LHCN-M2 (cell line): ENCODE measurements at regions not wholly inside any gene's neighbourhood (a gene's known extent, or its start where the extent isn't known, plus 50 kb on each side); places are given as distances from the start of the nearest gene placed in this dataset.

ENCODE experiments used
- DNase-seq: peaks from one replicate; pipeline ENCODE4 v3.0.0-alpha.2; 2012; ENCODE audit warnings: low read depth

DNA sequence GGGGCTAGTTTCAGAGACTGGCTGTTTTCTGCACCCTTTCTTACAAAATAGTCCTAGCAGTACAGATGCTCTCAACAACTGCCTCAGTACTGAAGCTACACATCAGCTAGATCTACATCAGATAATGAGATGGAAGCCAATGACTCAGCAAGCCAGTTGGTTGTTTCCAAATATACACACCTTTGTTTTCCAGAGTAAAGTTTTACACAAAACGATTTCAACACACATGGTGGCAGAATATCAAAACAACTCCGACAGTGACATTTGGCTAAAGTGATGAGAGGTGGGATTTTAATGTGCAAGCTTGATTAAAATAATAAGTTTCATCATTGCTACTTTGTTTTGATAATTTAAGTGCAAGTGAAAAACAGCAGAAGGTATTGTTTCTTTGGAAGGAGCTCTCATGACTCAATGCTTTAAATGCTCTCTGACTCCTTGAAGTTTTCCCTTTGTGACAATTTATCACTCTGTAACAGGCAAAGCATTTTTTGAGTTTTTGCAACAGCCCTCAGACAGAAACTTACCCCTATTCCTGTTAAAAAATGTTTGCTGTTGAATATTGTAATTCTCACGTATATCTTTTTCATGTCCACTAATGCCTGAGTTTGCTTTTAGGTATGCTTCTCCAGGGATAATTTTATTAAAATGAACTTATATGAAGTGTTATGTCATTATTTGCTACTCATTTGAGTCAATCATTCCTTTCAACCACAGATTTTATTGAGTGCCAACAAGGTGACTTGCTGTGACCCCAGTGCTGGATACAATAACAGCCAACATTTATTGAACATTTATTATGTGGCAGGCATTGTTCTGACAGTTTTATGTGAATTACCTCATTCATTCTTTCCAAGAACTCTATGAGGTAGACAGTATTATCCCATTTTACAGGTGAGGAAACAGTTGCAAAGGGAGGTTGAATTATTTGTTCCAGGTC, 882.0 kb downstream of the TFAP2A start:
- DNase-seq, result peak; percentile 23

DNA sequence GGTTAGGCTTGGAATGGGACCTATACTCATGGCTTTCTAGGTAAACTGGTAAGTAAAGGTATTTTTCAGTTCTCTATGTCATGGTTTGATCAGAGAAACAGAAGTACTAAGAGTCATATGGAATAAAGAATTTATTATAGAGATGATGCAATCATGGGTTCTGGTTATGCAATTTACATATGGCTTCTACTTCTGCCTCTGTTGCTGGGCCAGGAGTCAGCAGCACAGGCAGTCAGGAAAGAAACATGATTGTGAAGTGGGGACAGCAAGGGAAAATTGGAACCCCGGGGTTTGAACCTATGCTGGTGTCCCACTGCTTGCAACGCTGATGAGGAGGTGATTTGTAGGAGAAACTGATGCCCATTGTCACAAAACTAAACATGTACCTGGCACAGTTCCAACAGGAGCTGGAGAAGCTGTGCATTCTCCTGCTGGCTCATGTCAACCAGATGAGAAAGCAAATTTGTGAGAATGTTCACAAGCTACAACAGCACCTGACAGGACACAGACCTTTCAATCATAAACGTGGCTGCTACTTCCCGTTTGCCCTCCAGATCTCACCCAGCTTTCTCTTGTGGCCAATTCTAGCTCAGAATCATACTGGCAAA, 887.1 kb downstream of the TFAP2A start:
- DNase-seq, result no peak

DNA sequence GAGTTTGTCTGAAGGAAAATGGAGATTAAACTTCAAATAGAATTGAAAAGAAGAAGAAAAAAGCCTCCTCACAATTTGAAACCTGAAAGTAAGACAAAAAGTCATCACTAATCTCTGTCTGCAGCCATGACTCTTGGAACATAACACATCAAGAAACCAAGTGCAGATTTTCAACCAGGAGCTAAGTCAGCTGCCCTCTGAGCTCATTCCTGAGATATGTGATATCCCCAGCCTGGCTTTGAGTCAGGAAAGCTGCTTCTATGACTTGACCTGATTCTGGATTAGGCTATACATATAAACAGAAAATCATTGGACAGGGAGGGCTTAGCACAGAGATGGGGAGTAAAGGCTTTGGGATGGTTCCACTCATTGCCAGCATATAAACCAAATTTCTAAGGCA, 891.4 kb downstream of the TFAP2A start:
- peak; percentile 94 for DNase-seq

DNA sequence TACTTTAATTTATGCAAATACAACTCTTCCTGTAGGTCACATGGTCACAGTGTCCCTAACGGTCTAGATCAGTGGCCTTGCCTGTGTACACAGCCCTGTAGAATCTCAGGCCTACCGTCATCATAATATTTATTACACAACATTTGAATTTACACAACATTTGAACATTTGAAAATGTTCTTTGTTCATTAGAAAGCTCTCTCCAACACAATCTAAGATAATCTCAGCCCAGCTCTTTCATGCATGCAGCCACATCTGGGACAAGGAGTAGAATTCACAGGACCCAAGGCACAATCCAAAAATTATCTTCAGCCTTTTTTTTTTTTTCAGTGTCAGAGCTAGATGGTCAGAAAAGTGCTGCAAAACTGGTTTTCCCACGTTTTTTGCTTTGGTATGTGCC, 892.8 kb downstream of the TFAP2A start:
- no peak for DNase-seq

DNA sequence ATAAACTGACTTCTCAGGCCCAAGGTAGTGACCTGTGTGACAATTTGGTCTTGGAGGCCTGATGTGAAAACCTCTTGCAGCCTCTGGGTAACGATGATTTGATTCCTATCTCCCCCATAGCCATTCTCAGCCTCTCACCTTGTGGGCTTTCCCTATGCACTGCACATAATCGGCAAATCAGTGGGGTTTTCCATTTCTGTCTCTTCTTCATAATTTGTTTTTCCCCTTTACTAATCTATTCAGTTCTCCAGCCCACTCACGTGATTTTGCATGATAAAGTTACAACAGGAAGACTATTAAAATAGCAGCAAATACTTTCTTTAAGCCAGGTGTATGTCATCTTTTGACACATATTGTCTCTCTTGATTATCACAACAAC, 893.7 kb downstream of the TFAP2A start:
- DNase-seq, result no peak

DNA sequence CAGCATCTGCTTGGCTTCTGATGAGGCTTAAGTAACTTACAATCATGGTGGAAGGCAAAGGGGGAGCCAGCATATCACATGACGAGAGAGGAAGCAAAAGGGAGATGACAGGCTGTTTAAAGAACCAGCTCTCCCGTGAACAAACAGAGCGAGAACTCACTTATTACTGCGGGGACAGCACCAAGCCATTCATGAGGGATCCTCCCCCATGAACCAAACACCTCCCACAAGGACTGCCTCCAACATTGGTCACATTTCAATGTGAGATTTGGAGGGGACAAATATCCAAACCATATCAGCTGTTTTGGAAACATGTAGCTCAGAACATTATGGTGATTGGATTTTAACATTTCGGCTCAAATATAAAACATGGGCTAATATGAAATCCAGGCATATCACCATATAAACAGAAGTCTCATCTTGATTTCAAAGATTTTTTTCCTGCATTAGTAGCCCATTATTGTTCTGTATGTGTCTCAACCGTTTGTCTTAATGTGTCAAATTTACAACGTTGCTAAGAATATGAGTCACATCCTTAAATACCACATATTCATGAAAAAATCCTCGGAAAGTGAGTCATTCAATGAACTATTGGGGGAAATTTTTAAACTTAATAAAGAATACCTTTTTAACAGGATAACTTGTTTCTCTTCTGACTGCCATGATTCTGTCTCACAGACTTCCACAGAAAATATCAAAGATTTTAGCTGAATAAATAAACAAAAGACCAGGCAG, 894.3 kb downstream of the TFAP2A start:
- DNase-seq, result peak; percentile 89

DNA sequence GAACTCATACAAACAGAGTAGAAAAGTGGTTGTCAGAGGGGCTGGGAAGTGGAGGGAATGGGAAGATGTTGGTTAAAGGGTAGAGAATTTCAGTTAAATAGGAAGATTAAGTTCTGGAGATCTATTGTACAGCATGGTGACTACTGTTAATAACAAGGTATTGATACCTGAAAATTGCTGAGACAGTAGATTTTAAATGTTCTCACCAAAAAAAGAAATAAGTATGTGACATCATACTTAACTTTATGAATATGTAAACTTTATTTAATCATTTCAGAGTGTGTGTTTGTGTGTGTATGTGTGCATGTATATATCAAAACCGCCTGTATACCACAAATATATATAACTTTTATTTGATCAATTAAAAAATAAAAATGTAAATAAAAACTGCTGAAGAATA, 896.4 kb downstream of the TFAP2A start:
- no peak for DNase-seq

DNA sequence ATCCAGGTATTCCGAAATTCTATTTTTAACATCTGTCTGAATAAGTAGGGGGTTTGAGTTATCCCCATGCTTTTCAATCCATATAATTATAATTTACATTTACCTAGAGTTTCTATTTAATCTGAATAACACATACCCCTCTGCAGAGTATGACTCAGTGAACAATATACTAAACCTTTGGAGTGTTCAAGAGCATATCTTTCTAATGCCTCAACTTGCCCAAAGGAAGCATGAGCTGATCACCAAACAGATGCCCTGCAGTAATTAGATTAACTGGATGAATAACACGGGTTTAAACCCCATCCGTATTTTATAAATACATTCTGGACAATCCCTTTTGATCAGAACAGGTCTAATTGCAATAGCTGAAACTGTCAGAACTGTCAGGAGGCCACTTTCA, 897.1 kb downstream of the TFAP2A start:
- no peak for DNase-seq

DNA sequence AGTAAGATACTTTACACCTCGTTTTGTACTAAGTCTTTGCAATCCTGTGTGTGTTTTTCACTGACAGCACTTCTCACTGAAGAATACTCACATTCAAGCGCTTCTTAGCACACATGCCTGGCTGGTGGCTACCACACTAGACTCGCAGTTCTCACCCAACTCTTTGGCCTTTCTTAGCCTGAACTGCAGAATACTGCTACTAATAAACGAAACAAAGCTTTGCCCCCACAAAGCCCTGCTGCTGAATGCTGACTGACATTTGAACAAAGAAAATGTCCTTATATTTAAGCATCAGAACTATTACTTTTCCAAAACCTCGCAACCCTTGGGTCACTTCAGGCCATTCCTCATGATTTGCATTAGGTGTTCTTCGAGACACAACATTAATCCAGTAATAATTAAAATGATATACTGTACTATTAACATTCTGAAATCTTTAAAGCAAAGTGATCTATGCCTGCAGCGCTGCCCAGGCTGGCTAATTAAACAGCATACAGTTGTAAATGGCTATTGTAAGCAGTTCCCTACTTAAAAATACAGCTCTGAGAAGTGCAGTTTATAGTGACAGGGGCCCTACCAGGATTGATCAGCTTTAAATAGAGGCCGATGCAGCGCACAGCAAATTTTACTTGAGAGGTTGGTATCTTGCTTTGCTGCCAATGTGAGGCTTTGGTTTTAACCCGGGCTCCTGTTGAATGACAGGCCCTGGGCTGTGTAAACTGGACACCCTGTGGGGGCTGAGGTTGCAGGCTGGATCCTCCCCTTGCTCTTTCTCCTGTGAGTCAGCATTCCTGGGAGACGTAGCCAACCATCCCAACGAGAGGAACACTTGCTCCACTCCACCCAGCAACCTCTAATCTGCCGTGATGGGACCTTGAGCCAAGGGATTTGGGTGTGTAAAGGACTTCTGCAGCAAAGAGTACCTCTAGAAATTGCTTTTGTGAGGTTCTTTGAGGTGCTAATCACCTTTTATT, 899.0 kb downstream of the TFAP2A start:
- peak; percentile 91 for DNase-seq

DNA sequence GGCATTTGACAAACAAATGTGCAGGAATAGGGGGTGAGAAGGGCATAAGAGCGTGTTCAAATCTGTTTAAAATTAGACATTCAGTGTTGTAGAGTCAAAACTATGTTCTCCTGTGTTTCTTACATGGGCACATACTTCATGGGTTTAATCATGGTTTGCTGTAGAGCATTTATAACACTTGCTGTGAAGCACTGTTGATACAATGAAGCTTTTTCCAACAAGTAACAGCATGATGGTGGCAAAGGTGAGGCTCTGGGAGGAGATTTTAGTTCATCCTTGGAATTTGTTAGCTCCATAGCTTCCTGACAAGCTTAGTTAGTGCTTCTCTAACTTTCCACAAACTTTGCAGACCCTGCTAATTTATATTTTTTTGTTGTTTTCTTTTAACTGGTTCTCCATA, 900.7 kb downstream of the TFAP2A start:
- no peak for DNase-seq

DNA sequence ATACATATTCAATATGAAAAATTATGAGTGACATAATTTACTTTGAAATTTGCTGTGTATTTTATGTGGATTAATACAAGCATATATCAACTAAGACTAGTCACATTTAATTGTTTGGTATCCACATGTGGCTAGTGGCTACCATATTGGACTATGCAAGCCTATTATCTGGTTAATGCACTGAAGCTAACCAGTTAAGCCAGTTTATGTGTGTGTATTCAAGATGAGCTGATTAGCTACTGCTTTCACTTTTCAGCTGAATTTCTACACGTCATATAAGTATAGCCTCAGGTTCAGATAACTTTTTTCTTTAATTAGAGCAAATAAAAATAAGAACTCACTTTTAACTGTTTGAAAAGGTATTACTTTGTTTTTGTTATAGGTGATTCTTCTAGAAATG, 903.7 kb downstream of the TFAP2A start:
- DNase-seq, result no peak

DNA sequence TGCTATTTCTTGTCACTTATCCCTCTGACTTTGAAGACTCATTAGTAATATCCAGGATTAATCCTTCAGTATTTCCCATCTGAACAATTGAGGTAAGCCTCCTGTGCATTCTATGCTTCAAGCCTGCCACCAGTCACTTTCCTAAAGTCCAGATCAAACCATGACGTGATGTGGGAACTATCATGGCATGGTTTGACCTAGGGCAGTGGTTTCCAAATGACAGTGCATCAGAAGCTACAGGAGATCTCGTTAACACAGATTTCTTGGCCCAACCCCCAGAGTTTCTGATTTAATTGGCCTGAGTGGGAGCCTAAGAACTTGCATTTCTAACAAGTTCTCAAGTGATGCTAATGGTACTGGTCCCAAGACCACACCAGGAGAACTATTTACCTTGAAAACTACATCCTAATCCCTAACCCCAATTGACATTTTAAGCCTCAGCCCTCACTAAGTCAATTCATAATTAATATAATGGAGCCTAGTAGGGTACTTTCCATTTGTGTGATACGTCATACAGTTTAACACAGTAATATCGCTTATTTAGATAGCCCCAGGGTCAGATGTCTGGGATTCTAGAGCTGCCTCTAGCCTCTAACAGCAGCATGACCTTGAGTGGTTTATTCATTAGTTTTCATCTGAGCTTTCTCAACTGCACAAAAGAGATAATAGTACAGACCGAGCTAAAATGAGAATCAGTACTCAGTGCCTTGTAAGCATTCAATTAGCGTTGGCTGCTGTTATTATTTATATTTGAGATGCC, 907.6 kb downstream of the TFAP2A start:
- DNase-seq, result no peak

DNA sequence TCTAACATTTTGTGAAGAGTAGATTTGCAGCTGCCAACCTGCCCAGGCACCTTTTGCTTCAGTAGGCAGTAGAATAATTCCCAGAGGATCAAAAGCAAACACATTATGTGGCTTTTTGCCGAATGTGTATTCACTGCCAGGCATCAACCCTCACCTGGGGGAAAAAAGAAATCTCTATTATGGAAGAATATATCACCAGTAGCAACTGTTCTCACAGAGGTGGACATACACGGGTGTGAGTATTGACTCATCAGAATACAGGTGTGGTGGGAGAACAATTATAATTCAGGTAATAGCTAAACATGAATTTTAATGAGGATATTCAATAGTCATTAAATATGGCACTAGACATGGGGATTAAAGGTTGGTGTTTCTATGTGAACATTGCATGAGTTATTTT, 910.7 kb downstream of the TFAP2A start:
- DNase-seq, result no peak

DNA sequence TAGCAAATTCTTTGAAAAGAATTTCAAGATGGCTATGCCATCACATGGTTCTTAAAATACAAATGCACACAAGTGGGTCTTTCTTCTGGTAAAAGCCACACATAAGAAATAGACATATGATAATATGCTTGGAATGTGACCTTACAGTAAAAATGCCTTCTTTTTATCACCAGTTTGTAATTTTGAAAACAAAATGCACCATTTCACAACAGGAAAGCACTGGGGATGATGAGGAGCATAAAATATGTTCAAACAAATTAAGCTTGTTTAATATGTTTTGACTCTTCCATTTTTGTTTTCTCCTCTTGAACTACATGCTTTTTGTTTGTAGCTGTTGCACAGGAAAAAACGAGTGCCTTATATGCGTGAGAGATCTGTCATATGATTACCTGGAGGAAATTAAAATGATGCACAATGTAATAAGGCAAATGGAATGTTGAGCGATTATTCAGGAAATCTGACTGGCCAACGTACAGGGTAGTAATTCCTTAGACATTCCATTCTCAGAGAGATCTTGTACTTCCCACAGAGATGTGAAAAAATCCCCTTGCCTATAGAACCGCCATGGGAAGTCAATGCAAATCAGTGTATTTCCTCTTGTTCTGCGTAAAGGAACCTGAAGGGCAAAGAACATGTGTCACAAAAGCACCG, 911.6 kb downstream of the TFAP2A start:
- DNase-seq, result peak; percentile 57

DNA sequence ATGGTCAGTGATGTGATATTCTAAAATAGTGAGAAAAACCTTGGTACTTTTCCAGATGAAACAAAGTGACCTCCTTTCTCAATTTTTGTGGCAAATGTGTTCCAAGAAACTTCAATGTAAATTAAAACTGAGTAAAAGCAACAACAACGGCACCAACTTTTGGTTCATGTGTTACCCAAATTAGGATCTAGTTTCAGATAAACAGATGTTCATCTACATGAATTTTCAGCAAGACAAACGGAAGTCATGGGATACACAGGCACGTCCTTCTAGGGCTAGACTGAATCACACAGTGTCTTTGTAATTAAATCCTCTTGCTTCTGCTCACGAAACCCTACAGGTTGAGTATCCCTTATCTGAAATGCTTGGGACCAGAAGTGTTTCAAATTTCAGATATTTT, 915.2 kb downstream of the TFAP2A start:
- peak; percentile 72 for DNase-seq

DNA sequence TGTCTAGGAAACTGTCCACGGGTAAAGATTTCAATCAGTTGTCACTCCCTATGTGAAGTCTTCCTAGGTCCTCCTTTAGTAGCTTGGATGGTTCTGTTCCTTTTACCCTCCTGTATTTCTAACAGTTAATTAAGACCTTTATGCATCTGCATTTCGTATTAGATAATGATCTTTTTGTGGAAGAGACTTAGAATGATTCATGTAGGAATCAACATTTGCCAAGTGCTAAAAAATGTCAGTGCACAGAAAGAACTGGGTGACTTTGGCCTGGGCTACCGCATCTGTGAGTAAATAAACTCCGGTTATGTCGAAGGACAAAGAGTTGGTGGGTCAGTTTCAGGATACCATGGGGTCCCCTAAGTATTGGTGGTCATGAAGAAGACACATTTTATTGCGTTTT, 918.0 kb downstream of the TFAP2A start:
- DNase-seq, result no peak

DNA sequence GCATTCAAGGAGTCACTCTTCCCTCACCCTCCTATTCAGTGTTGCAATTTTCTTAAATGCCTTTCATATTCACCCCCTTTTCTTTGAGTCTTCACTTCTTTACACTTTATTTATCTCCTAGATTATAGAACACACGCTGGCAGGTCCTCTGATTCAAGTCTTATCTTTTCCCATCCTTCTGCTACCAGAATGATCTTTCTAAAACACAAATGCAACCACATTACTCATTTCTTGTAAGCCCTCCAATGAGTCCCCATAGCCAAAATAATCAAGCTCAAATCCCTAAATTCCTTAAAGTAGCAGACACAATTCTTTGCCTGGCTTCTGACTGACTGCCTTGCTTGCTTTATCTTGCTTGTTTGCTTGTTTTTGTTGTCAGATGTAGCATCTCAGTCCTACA, 920.0 kb downstream of the TFAP2A start:
- no peak for DNase-seq

DNA sequence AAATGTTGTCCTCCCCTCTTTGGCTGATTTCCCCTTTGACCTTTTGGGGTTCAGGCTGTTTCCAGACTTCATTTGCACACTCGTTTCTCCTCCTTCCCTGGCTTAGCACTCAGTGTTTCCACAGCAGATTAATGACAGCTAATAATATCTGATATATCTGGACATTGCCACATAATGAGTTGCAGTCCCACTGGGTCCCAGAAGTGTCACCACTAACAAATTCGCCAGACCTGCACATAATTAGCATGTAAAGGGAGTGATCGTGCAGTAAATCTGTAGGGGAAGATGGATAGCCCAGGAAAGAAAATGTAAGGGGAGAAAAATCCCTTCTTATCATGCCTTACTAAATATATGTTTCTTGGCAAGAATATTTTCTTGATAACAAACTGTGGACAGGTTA, 922.1 kb downstream of the TFAP2A start:
- DNase-seq, result no peak

DNA sequence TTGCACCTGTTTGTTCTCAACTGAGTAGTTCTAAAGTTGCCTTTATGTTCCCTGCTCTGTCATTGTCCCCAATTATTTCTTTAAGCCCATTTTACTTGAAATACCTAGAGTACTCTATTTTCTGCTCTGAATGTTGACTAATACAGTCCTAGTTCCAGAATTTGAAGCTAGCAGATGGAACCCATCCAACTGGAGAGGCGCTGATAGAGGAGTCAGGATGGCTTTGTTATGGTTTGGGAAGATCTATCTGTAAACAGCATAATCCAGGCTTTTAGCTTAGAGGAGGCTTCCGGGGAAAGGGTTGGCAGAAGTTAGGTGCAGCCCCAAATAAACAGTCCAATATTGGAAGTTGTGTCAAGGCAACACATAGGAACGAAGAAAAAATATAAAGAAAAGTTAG, 927.7 kb downstream of the TFAP2A start:
- DNase-seq, result no peak

DNA sequence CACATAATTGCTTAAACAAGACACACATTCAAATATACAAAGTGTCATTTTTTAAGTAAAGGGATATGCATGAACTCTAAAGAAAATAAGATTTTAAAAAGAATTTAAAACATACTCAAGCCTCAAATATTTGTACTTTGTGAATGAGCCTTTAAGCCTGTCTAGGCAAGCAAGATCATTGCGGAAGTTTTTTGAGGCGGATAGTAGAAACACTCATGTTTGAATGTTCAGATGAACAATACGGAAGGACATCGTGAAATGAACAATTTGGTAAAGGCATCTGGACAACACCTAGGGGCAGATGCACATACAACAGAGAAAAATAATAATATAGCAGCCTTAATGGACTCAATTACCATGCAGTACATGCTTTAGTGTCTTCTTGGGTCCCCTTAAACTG, 928.9 kb downstream of the TFAP2A start:
- no peak for DNase-seq
